ENCODE measurements at regions not wholly inside any gene's neighbourhood (a gene's known extent, or its start where the extent isn't known, plus 50 kb on each side); places are given as distances from the start of the nearest gene placed in this dataset.

DNA sequence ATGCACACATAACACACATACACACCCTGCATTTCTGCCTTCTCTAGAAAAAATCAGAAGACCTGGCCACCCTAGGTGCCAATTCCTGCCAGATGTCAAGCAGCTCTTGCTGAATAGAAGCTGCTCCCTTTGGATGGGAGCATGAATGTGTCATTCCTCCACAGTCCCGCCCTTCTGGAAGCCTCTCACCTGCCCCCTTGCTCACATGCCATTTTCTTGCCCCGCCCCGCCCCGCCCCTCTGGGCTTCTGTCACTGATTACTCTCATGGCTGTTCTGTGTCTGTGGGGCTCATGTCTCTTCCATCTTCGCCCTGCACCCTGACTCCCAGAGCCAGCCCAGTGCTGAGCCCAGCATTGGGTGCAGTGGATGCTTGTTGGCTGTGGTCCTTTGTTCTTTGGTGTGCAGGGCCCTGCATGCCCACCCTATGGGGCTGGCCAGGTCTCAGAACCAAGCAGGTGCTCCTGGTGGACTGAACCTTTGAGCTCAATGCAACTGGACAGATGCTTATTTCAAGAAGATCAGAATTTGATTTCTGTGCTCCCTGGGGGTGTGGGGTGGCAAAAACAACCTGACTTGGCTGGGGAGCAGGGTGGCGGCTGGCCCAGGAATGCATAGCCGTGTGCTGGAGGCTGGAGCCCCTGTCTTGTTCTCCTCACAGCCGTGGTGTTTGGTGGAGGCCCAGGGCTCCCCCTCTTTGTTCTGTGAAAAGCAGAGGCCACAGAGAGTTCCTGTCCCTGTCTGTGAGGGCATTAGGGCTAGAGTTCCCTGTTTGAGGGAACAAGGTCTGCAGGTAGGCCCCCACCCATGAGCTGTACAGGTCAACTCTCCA, 140.6 kb upstream of the GLI2 start:
- ATAC-seq (no peak), DNase-seq (ENCODE audit: low read depth, low spot score) (no peak), FAIRE-seq (no peak)
- no peaks in the 10 kb centered on the region for H4K20me1 ChIP-seq (ENCODE audit: control insufficient read depth, insufficient read depth)
- no peaks in the 10 kb centered on the region for H3K79me2 ChIP-seq (ENCODE audit: control insufficient read depth, insufficient read depth, low read length)
- H3K36me3 ChIP-seq (ENCODE audit: control insufficient read depth in 2 of 2, insufficient read depth in 2 of 2, low read length in 1 of 2): no peaks in the 10 kb centered on the region
- H3K27ac ChIP-seq (ENCODE audit: control insufficient read depth, insufficient read depth): no peak overlapping the region
- ChIA-PET POLR2A (no interaction called here), CTCF (no interaction called here), SMC1A (ENCODE audit: uncharacterized antibody, unreplicated experiment) (no interaction called here), RAD21 (ENCODE audit: unreplicated experiment) (no interaction called here)
- TF ChIP-seq KDM1A (IDR thresholded peaks at IDR 0.05; ENCODE audit: borderline replicate concordance): no peak
- TF ChIP-seq TCF3 (IDR thresholded peaks at IDR 0.05; ENCODE audit: borderline replicate concordance, insufficient read depth, low read depth, low read length): no peak
- no peak for TF ChIP-seq LARP7 (IDR thresholded peaks at IDR 0.05)
- TF ChIP-seq MTA2 (IDR thresholded peaks at IDR 0.05; ENCODE audit: low read depth): no peak
- TF ChIP-seq HDAC6 (IDR thresholded peaks at IDR 0.05; ENCODE audit: unreplicated experiment): no peak
- TF ChIP-seq ZNF274 (IDR thresholded peaks at IDR 0.05; ENCODE audit: insufficient read depth, insufficient read length): no peak
- no peak for TF ChIP-seq RAD21 (IDR thresholded peaks at IDR 0.05; ENCODE audit: insufficient read depth, low read depth, low read length)
- TF ChIP-seq, protein P1, sequence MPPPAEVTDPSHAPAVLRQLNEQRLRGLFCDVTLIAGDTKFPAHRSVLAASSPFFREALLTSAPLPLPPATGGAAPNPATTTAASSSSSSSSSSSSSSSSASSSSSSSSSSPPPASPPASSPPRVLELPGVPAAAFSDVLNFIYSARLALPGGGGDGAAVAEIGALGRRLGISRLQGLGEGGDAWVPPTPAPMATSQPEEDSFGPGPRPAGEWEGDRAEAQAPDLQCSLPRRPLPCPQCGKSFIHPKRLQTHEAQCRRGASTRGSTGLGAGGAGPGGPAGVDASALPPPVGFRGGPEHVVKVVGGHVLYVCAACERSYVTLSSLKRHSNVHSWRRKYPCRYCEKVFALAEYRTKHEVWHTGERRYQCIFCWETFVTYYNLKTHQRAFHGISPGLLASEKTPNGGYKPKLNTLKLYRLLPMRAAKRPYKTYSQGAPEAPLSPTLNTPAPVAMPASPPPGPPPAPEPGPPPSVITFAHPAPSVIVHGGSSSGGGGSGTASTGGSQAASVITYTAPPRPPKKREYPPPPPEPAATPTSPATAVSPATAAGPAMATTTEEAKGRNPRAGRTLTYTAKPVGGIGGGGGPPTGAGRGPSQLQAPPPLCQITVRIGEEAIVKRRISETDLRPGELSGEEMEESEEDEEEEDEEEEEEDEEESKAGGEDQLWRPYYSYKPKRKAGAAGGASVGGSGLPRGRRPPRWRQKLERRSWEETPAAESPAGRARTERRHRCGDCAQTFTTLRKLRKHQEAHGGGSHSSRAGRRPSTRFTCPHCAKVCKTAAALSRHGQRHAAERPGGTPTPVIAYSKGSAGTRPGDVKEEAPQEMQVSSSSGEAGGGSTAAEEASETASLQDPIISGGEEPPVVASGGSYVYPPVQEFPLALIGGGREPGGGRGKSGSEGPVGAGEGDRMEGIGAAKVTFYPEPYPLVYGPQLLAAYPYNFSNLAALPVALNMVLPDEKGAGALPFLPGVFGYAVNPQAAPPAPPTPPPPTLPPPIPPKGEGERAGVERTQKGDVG (CRISPR knock-in tag; IDR thresholded peaks at IDR 0.05): no peak
- TF ChIP-seq, protein P2, sequence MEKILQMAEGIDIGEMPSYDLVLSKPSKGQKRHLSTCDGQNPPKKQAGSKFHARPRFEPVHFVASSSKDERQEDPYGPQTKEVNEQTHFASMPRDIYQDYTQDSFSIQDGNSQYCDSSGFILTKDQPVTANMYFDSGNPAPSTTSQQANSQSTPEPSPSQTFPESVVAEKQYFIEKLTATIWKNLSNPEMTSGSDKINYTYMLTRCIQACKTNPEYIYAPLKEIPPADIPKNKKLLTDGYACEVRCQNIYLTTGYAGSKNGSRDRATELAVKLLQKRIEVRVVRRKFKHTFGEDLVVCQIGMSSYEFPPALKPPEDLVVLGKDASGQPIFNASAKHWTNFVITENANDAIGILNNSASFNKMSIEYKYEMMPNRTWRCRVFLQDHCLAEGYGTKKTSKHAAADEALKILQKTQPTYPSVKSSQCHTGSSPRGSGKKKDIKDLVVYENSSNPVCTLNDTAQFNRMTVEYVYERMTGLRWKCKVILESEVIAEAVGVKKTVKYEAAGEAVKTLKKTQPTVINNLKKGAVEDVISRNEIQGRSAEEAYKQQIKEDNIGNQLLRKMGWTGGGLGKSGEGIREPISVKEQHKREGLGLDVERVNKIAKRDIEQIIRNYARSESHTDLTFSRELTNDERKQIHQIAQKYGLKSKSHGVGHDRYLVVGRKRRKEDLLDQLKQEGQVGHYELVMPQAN (conservative IDR thresholded peaks at IDR 0.05): no peak
- no peak for TF ChIP-seq NFYB (IDR thresholded peaks at IDR 0.05; ENCODE audit: insufficient read depth, low read depth, low read length)
- H3K4me2 ChIP-seq (ENCODE audit: control insufficient read depth, insufficient read depth): no peak overlapping the region
- H3K9me3 ChIP-seq (replicated peaks; ENCODE audit: control insufficient read depth, insufficient read depth, low read length): no peaks in the 10 kb centered on the region
- in situ Hi-C loops (cut with MboI): no loop called here
- peaks cover 3 to 10% of the 10 kb centered on the region in 2 experiments; a peak in 3 of 4 replicates for H3K27me3 ChIP-seq (replicated peaks in 1 of 2; ENCODE audit: control insufficient read depth in 2 of 2, insufficient read depth in 2 of 2, low read length in 1 of 2)
- H2AFZ ChIP-seq (ENCODE audit: control insufficient read depth, low read depth, low read length): no peak overlapping the region
- no peak overlapping the region for H3K9ac ChIP-seq (ENCODE audit: control insufficient read depth, insufficient read depth, low read length)
- BruUV-seq (replicated peaks): no TSS peak
- WGBS (ENCODE audit: insufficient coverage, insufficient replicate concordance, low lambda C conversion rate, missing lambda C conversion rate): 5% methylated on average over 8 of the region's 8 CpGs
- H3K4me1 ChIP-seq (ENCODE audit: control insufficient read depth, insufficient read depth, low read length): no peaks in the 10 kb centered on the region
- no peak overlapping the region for H3K4me3 ChIP-seq
- intact Hi-C loops (cut with micrococcal nuclease; ENCODE audit: unreplicated experiment): no loop called here

All from GM12878 (cell line).